Kidney epithelial cell (primary cell): ENCODE measurements at regions not wholly inside any gene's neighbourhood (a gene's known extent, or its start where the extent isn't known, plus 50 kb on each side); places are given as distances from the start of the nearest gene placed in this dataset.
"Not testable (repeated sequence)": the region's sequence is repeated elsewhere in the genome, so short reads cannot be mapped to it uniquely, and the experiment has no call there.

Source experiments
- DNase-seq: peaks from one replicate; pipeline ENCODE4 v3.0.0-alpha.2; 2010; ENCODE audit warnings: low read depth
- H3K27me3 ChIP-seq: 2 replicates; pipeline ENCODE4 v1.6.0; 2011; ENCODE audit warnings: low read length; ENCODE audit not compliant: control insufficient read depth, insufficient read depth
- H3K36me3 ChIP-seq: 2 replicates; pipeline ENCODE4 v1.5.1; 2011; ENCODE audit warnings: low read length; ENCODE audit not compliant: control insufficient read depth, insufficient read depth
- H3K4me3 ChIP-seq: 2 replicates; pipeline ENCODE4 v1.5.1; 2011; ENCODE audit warnings: low read depth, mild to moderate bottlenecking, control low read depth, low read length
- CTCF ChIP-seq: IDR thresholded peaks from 2 replicates; pipeline ENCODE4 v1.5.1; 2011; ENCODE audit warnings: mild to moderate bottlenecking, moderate library complexity, low read length, control low read depth, inconsistent platforms; ENCODE audit not compliant: insufficient read depth, poor library complexity, severe bottlenecking

DNA sequence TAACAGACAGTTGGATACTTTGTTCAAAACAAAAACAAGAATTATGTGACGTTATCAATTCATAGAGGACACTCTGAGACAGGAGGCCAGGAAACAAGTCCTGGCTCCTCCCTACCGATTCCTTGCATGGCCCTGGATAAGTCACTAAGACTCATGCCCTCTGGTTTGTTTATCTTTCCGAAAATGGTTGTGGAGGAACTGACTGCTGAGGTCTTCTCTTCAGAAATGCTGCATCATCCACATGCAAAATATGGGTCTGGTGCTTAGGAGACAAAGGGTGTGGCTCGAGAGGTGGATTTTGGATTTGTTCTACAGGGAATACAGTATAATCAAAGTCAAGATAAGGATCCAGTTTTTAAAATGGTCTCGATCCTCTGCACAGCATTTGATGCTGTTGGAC is 130.9 kb downstream of the RELL1 start:
- no peak for TF ChIP-seq CTCF
- Histone ChIP-seq H3K27me3 (no peaks in the 10 kb centered on the region), H3K4me3 (no peak overlapping the region), H3K36me3 (no peaks in the 10 kb centered on the region)
- no peak for DNase-seq

GRCh38 chr4:37549866-37550265 is 136.3 kb downstream of the RELL1 start:
- H3K4me3 ChIP-seq, DNase-seq: not testable (repeated sequence)

GRCh38 chr4:37549041-37549440 is 137.1 kb downstream of the RELL1 start:
- Histone ChIP-seq H3K4me3 (no peak overlapping the region), H3K27me3 (no peaks in the 10 kb centered on the region), H3K36me3 (no peaks in the 10 kb centered on the region)
- TF ChIP-seq CTCF: peak; percentile 9
- peak; percentile 87 for DNase-seq

More at GRCh38 chr4:37549866-37550265, 136.3 kb downstream of the RELL1 start:
- not testable (repeated sequence) for H3K27me3 ChIP-seq, H3K36me3 ChIP-seq

- no peak for TF ChIP-seq CTCF
- Histone ChIP-seq H3K4me3 (no peak overlapping the region), H3K27me3 (no peaks in the 10 kb centered on the region), H3K36me3 (no peaks in the 10 kb centered on the region)
- no peak for DNase-seq
These were observed 139.6 kb downstream of the RELL1 start for GRCh38 chr4:37546586-37546985.

GRCh38 chr4:37542706-37543105 is 143.5 kb downstream of the RELL1 start:
- TF ChIP-seq CTCF: no peak
- no peak overlapping the region for H3K4me3 ChIP-seq
- DNase-seq: no peak
- no peaks in the 10 kb centered on the region for H3K27me3 ChIP-seq
- no peaks in the 10 kb centered on the region for H3K36me3 ChIP-seq

GRCh38 chr4:37541956-37542355 is 144.2 kb downstream of the RELL1 start:
- H3K36me3 ChIP-seq: no peaks in the 10 kb centered on the region
- no peaks in the 10 kb centered on the region for H3K27me3 ChIP-seq
- no peak for TF ChIP-seq CTCF
- H3K4me3 ChIP-seq: no peak overlapping the region
- no peak for DNase-seq

GRCh38 chr4:37540486-37540885 is 145.7 kb downstream of the RELL1 start:
- Histone ChIP-seq H3K27me3 (no peaks in the 10 kb centered on the region), H3K36me3 (no peaks in the 10 kb centered on the region), H3K4me3 (no peak overlapping the region)
- no peak for TF ChIP-seq CTCF
- no peak for DNase-seq
